ENCODE measurements at regions not wholly inside any gene's neighbourhood (a gene's known extent, or its start where the extent isn't known, plus 50 kb on each side); places are given as distances from the start of the nearest gene placed in this dataset.

DNA sequence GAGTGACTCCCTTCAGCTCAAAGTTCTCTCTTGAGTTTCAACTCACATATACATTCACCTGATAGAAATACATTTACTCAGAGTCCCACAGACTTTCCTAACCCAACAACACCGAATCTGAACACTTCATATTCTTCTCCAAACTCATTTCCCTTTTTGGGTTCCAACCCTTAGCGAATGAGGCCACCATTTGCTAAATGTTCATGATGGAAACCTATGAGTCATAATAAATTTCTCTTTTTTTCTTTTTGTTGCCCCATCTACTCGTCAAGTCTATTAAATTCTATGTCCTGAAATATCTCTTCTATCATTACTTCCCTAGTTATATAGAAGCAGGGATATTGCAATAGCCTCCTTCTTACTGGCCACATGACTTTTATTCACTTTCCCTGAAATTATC lies 100.1 kb downstream of the HLX start:
- DNase-seq (ENCODE audit: insufficient read length, low spot score), result no peak
- no peak for FAIRE-seq

GRCh38 chr1:220982686-220983085 lies 103.4 kb downstream of the HLX start:
- DNase-seq (ENCODE audit: insufficient read length, low spot score) (no peak), FAIRE-seq (no peak)

DNA sequence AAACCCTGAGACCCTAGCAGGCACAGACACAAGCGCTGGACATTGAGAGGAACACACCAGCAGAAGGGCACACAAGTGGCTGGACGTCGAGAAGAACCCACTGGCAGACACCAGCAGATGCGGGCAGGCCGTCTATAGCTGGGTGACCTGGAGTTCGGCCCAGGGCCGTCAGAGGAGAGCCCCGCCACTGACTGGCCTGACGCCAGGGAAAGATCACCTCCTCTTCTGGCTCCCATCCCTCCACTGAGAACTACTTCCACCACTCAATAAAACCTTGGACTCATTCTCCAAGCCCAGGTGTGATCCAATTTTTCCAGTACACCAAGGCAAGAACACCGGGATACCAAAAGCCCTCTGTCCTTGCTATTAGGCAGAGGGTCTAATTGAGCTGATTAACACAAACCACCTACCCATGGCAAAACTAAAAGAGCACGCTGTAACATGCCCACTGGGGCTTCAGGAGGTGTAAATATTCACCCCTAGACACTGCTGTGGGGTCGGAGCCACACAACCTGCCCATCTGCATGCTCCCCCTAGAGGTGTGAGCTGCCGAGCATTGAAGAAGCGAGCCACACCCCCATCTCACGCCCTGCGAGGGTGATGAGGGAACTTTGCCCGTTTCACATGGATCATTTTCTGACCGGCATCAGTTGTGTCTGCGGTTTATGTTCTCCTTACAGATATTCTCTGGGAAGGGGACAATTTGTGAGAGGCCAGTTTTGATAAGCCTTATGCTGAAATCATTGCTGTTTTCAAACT lies 104.8 kb downstream of the HLX start:
- FAIRE-seq (no peak), DNase-seq (ENCODE audit: insufficient read length, low spot score) (no peak)

DNA sequence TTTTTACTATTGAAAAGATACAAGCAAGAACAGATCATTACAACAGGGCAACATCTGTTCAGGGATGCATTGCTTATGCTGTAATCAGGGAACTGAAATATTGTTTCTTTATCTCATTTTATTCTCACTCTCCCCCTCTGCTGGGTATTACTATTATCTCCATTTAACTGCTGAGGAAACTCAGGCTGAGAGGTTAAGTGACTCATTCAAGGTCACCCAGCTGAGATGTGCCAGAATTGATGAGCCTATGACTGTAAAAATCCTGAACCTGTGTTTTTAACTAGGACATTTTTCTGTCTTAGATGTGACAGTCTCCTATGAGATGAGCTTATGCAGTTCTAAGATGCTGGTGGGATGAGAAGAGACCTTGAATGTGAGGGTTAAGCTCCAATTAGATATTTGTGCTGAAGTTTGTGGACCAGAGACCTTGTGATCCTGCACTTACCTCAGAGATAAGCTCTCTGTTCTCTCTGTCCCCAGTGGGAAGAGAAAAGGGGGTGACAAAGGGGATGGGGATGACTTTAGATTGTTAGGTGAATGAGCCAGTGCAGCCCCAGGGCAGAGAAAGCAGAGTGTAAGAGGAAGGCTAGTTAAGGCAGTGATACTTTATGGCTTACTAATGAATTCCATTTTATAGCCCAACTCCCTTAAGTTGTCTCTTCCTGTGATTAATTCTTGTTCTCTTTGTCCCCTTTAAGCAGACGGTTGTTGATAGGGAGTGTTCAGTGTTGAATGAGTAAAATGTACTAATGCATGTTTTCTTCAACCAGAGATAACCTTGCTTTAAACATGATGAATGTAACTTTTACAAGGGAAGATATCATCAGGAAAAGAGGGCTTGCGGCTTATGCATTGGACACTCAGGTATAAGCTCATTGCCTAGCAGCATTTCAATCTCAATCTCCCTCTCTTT lies 111.4 kb downstream of the HLX start:
- DNase-seq (ENCODE audit: insufficient read length, low spot score) (peak; percentile 20), FAIRE-seq (no peak)

DNA sequence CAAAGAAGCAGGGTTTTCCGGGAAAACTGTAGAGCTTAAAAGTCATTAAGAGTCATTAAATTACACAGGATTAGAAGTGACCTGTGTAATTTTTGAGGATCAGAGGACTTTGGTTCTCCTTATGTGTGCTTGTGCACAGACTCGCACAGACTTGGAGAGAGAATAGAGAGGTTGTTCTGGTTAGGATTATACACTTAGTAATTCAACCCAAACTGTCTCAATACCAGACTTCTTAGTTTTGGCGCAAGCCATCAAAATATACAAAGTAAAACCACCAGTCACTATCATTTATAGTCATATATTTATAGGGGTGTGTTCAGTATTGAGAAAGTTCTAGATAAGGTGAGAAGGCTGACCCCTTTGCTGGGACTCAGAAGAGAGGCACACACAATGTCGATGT lies 112.3 kb downstream of the HLX start:
- FAIRE-seq (no peak), DNase-seq (ENCODE audit: insufficient read length, low spot score) (no peak)

DNA sequence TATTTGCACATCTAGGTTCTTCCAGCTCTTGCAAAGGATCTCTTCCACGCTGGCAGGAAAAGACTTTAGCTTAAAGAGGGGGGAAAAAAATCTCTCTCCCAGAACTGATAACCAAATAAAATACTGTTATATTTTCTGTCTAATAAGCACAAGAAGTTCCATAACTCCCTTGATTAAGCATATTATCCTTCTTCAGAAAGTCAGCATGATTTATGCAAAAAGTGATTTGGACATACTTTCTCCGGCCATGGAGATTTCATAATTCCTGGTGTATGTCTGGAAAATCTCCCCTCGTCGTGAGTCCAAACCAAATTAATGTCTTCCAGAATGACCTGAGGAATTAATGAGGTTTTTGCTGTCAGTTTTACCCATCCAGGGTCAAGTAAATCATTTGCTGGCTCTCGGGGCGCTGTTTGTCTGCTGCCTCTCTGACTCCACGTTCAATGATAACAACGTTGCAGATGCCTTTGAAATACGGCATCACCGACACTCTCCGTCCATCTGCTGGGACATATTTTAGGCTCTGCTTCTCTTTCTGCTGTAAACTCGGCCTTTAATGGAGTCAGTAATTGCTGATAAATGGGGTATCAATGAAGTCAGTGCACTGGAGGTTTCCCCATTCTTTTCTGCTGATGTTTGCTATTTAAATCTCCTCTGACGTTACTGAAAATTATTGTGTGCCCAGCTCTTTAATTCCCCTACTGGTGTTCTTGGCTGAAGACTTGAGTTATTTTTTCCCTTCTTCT lies 112.9 kb downstream of the HLX start:
- FAIRE-seq (no peak), DNase-seq (ENCODE audit: insufficient read length, low spot score) (no peak)

- FAIRE-seq (no peak), DNase-seq (ENCODE audit: insufficient read length, low spot score) (no peak)
Observed at GRCh38 chr1:220992705-220993052, 113.4 kb downstream of the HLX start.

DNA sequence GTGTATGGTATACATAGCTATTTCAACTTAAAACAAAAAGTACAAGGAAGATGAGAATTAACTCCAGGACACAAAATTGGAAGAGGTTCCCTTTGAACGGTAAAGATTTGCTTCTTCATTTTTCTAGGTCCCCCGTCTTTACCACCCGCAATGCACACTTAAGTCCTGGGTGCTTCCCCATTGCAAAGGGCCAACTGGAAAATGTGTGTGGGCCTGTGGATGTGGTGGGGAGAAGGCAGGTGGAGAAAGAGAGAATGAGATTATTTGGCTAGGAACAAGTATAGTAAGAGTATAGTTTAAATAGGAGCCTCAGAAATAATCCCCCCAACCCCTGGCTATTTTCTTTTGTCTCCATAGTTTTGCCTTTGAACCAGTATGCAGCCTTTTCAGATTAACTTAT lies 115.4 kb downstream of the HLX start:
- FAIRE-seq, result no peak

GRCh38 chr1:220997791-220998190 lies 118.5 kb downstream of the HLX start:
- no peak for DNase-seq (ENCODE audit: insufficient read length, low spot score)
- FAIRE-seq, result no peak

More for the DNA sequence above, 115.4 kb downstream of the HLX start:
- no peak for DNase-seq (ENCODE audit: insufficient read length, low spot score)

- DNase-seq (ENCODE audit: insufficient read length, low spot score) (no peak), FAIRE-seq (no peak)
Observed at GRCh38 chr1:220999872-221000863, 120.9 kb downstream of the HLX start.

DNA sequence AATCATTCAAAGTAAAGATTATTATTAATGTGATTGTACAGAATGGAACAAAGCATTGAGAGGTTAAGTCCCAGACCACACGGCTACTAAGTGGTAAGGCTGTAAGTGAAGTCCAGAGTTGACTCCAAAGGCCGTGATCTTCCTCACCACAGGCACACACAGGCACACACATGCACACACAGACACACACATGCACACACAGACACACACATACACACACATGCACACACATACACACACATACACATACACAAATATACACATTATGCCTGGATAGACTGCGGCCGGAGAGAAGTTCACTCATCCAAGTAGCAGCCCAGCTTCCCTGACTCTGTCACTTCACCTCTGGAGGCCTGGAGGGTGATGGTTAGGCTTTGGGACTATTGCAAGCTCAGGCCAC lies 121.9 kb downstream of the HLX start:
- FAIRE-seq (peak; percentile 60), DNase-seq (ENCODE audit: insufficient read length, low spot score) (no peak)

- DNase-seq (ENCODE audit: insufficient read length, low spot score), result no peak
- FAIRE-seq, result no peak
Observed at GRCh38 chr1:221002601-221003000, 123.4 kb downstream of the HLX start.

DNA sequence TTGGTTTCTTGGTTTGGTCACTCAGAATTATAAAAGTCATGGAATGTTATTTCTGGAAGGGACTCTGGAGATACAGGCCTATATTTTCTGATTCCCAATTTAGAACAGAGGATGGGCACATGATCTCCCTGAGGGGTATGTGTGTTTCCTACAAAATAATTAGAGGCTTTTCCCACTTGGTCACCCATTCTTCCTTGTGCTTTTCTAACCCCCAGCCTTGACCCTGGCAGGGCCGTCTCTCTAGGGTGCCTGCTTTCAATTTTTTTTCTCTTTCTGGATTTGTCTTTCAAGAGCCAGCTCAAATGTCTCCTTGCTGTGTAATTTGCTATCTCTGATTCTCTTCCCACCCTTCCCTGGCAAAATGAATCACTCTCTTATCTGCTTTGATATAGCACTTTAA lies 131.9 kb downstream of the HLX start:
- DNase-seq (ENCODE audit: insufficient read length, low spot score) (no peak), FAIRE-seq (no peak)

DNA sequence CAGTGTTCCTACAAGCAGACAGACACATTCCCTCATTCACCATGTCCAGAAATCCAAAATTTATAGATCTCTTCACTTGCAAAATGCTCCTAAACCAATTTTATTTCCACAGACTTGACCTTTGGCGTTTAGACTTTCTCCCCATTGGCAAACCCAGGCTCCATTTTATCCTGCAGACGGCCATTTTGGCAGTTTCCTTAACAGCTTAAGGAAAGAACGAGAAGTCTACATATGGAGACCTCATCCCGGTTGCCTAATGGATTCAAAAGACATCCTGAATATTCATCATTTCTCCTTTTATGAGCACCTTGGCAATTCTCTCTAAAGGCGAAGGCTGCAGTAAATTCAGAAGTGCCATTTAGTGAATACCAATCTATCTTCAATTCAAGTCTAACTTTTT lies 132.9 kb downstream of the HLX start:
- FAIRE-seq, result no peak

GRCh38 chr1:221013691-221014660 lies 134.7 kb downstream of the HLX start:
- FAIRE-seq (no peak), DNase-seq (ENCODE audit: insufficient read length, low spot score) (no peak)

More for the DNA sequence above, 132.9 kb downstream of the HLX start:
- no peak for DNase-seq (ENCODE audit: insufficient read length, low spot score)

- no peak for DNase-seq (ENCODE audit: insufficient read length, low spot score)
- FAIRE-seq, result no peak
Observed at GRCh38 chr1:221015159-221015790, 136.0 kb downstream of the HLX start.

DNA sequence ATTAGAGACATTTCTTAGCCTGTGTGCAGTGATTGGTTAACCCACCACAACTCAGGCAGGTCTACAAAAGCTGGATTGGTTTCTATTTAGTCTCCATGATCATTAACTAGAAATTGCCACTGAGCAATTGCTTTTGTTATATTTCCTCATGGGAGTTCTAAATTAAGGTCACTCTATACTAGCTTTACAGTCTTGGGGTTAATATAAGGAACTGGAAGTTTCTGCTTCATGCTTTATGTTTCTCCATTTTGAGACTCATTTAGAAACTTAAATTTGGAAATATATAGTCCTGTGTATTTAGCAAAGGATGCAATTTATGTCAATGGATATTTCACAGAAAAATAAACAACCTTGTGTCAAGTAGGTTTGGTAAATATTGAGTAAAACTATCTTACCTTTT lies 137.5 kb downstream of the HLX start:
- FAIRE-seq (no peak), DNase-seq (ENCODE audit: insufficient read length, low spot score) (no peak)

GRCh38 chr1:221018414-221018813 lies 139.2 kb downstream of the HLX start:
- DNase-seq (ENCODE audit: insufficient read length, low spot score), result no peak
- no peak for FAIRE-seq

DNA sequence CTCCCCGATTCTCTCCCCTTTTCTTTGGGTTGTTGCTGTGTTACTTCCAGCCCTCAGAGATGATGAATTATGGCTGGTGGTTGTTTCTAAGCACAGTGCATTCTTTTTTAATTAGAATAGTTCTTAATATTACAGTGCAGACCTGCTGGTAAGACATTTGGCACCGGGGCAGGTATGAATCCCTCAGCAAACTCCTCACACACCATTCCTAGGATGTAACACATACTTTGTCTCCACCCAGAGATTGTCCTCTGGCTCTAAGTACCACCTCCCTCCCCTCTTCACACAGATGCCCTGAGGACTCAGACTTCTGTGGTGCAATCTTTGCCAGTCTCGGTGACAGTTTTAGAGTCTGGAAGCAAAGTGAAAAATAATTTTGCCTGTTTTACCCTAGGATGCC lies 143.1 kb downstream of the HLX start:
- DNase-seq (ENCODE audit: insufficient read length, low spot score) (no peak), FAIRE-seq (no peak)

Measured in HTR-8/SVneo (cell line).